ENCODE measurements at regions not wholly inside any gene's neighbourhood (a gene's known extent, or its start where the extent isn't known, plus 50 kb on each side); places are given as distances from the start of the nearest gene placed in this dataset.

GRCh38 chr20:4369798-4370124 is 120.7 kb upstream of the ADRA1D start:
- H3K27me3 Mint-ChIP-seq = no peaks in the 10 kb centered on the region
- peak overlapping the region; percentile 52 for H3K27ac Mint-ChIP-seq
- H3K4me3 Mint-ChIP-seq = peak overlapping the region; percentile 2
- no peaks in the 10 kb centered on the region for H3K9me3 Mint-ChIP-seq
- peaks cover 18% of the 10 kb centered on the region for H3K4me1 Mint-ChIP-seq
- H3K36me3 Mint-ChIP-seq = no peaks in the 10 kb centered on the region

- Mint-ChIP-seq H3K36me3 (no peaks in the 10 kb centered on the region), H3K4me1 (peaks cover 18% of the 10 kb centered on the region), H3K27me3 (no peaks in the 10 kb centered on the region), H3K4me3 (peak overlapping the region; percentile 2), H3K27ac (peak overlapping the region; percentile 52), H3K9me3 (no peaks in the 10 kb centered on the region)
Observed at GRCh38 chr20:4369119-4369797, 120.2 kb upstream of the ADRA1D start.

- peaks cover 15% of the 10 kb centered on the region for H3K4me1 Mint-ChIP-seq
- H3K9me3 Mint-ChIP-seq = no peaks in the 10 kb centered on the region
- H3K4me3 Mint-ChIP-seq = no peak overlapping the region
Observed at GRCh38 chr20:4366076-4366475, 117.0 kb upstream of the ADRA1D start.

GRCh38 chr20:4358552-4358951 is 109.5 kb upstream of the ADRA1D start:
- Mint-ChIP-seq H3K9me3 (no peaks in the 10 kb centered on the region), H3K4me1 (no peaks in the 10 kb centered on the region), H3K4me3 (no peak overlapping the region), H3K27me3 (peaks cover 7% of the 10 kb centered on the region), H3K27ac (no peak overlapping the region), H3K36me3 (no peaks in the 10 kb centered on the region)

More at GRCh38 chr20:4366076-4366475, 117.0 kb upstream of the ADRA1D start:
- Mint-ChIP-seq H3K27me3 (no peaks in the 10 kb centered on the region), H3K27ac (no peak overlapping the region), H3K36me3 (no peaks in the 10 kb centered on the region)

- H3K4me1 Mint-ChIP-seq = no peaks in the 10 kb centered on the region
- peaks cover 12% of the 10 kb centered on the region for H3K9me3 Mint-ChIP-seq
- no peak overlapping the region for H3K27ac Mint-ChIP-seq
- H3K4me3 Mint-ChIP-seq = no peak overlapping the region
- H3K27me3 Mint-ChIP-seq = peaks cover 33% of the 10 kb centered on the region
- peaks cover 5% of the 10 kb centered on the region for H3K36me3 Mint-ChIP-seq
Observed at GRCh38 chr20:4352348-4352747, 103.3 kb upstream of the ADRA1D start.

- no peak overlapping the region for H3K27ac Mint-ChIP-seq
- peaks cover 12% of the 10 kb centered on the region for H3K9me3 Mint-ChIP-seq
- H3K4me3 Mint-ChIP-seq = no peak overlapping the region
- no peaks in the 10 kb centered on the region for H3K4me1 Mint-ChIP-seq
- H3K27me3 Mint-ChIP-seq = peaks cover 35% of the 10 kb centered on the region
- peaks cover 5% of the 10 kb centered on the region for H3K36me3 Mint-ChIP-seq
Observed at GRCh38 chr20:4350096-4350495, 101.0 kb upstream of the ADRA1D start.

GRCh38 chr20:4344670-4345069 is 95.6 kb upstream of the ADRA1D start:
- H3K27me3 Mint-ChIP-seq = peaks cover 23% of the 10 kb centered on the region
- no peaks in the 10 kb centered on the region for H3K9me3 Mint-ChIP-seq
- H3K4me1 Mint-ChIP-seq = no peaks in the 10 kb centered on the region
- no peak overlapping the region for H3K27ac Mint-ChIP-seq
- H3K4me3 Mint-ChIP-seq = no peak overlapping the region
- H3K36me3 Mint-ChIP-seq = no peaks in the 10 kb centered on the region

- Mint-ChIP-seq H3K36me3 (no peaks in the 10 kb centered on the region), H3K9me3 (no peaks in the 10 kb centered on the region), H3K4me3 (no peak overlapping the region), H3K27me3 (peaks cover 13% of the 10 kb centered on the region), H3K4me1 (no peaks in the 10 kb centered on the region), H3K27ac (no peak overlapping the region)
Observed at GRCh38 chr20:4342609-4343008, 93.5 kb upstream of the ADRA1D start.

GRCh38 chr20:4341804-4342485 is 92.9 kb upstream of the ADRA1D start:
- no peak overlapping the region for H3K4me3 Mint-ChIP-seq

GRCh38 chr20:4335722-4336121 is 86.6 kb upstream of the ADRA1D start:
- Mint-ChIP-seq H3K4me1 (no peaks in the 10 kb centered on the region), H3K4me3 (no peak overlapping the region), H3K36me3 (no peaks in the 10 kb centered on the region), H3K9me3 (no peaks in the 10 kb centered on the region), H3K27ac (no peak overlapping the region), H3K27me3 (peaks cover 10% of the 10 kb centered on the region)

More at GRCh38 chr20:4341804-4342485, 92.9 kb upstream of the ADRA1D start:
- H3K27ac Mint-ChIP-seq = no peak overlapping the region
- no peaks in the 10 kb centered on the region for H3K9me3 Mint-ChIP-seq
- H3K36me3 Mint-ChIP-seq = no peaks in the 10 kb centered on the region
- H3K27me3 Mint-ChIP-seq = peaks cover 11% of the 10 kb centered on the region
- H3K4me1 Mint-ChIP-seq = no peaks in the 10 kb centered on the region

- Mint-ChIP-seq H3K27me3 (peaks cover 8% of the 10 kb centered on the region), H3K4me3 (no peak overlapping the region), H3K27ac (no peak overlapping the region), H3K9me3 (no peaks in the 10 kb centered on the region), H3K36me3 (no peaks in the 10 kb centered on the region), H3K4me1 (no peaks in the 10 kb centered on the region)
Observed at GRCh38 chr20:4332121-4332860, 83.2 kb upstream of the ADRA1D start.

GRCh38 chr20:4330011-4330410 is 80.9 kb upstream of the ADRA1D start:
- Mint-ChIP-seq H3K27me3 (peaks cover 6% of the 10 kb centered on the region), H3K36me3 (no peaks in the 10 kb centered on the region), H3K9me3 (no peaks in the 10 kb centered on the region), H3K4me1 (no peaks in the 10 kb centered on the region), H3K4me3 (no peak overlapping the region), H3K27ac (no peak overlapping the region)

- Mint-ChIP-seq H3K27me3 (peaks cover 6% of the 10 kb centered on the region), H3K27ac (no peak overlapping the region), H3K36me3 (no peaks in the 10 kb centered on the region), H3K4me3 (no peak overlapping the region), H3K4me1 (no peaks in the 10 kb centered on the region), H3K9me3 (no peaks in the 10 kb centered on the region)
Observed at GRCh38 chr20:4329232-4329631, 80.1 kb upstream of the ADRA1D start.

- Mint-ChIP-seq H3K9me3 (no peaks in the 10 kb centered on the region), H3K4me1 (no peaks in the 10 kb centered on the region), H3K36me3 (no peaks in the 10 kb centered on the region)
Observed at GRCh38 chr20:4328541-4328940, 79.5 kb upstream of the ADRA1D start.

GRCh38 chr20:4327956-4328355 is 78.9 kb upstream of the ADRA1D start:
- Mint-ChIP-seq H3K36me3 (no peaks in the 10 kb centered on the region), H3K4me3 (no peak overlapping the region), H3K9me3 (no peaks in the 10 kb centered on the region), H3K27me3 (peaks cover 1% of the 10 kb centered on the region), H3K4me1 (no peaks in the 10 kb centered on the region), H3K27ac (no peak overlapping the region)

More at GRCh38 chr20:4328541-4328940, 79.5 kb upstream of the ADRA1D start:
- Mint-ChIP-seq H3K4me3 (no peak overlapping the region), H3K27ac (no peak overlapping the region), H3K27me3 (peaks cover 4% of the 10 kb centered on the region)
